H1 (cell line): ENCODE measurements at regions not wholly inside any gene's neighbourhood (a gene's known extent, or its start where the extent isn't known, plus 50 kb on each side); places are given as distances from the start of the nearest gene placed in this dataset.

Experiments used
- CTCF ChIA-PET: fragments of 300-600 bp; sonication (Branson Sonifier 250); formaldehyde crosslinking; loops from one replicate; lab custom pipeline; 2021; ENCODE audit not compliant: partially characterized antibody; lab: Charles Lee
- POLR2A ChIA-PET: fragments of 300-600 bp; sonication (Branson Sonifier 250); formaldehyde crosslinking; loops from one replicate; lab custom pipeline; 2021; ENCODE audit warnings: inconsistent platforms; ENCODE audit not compliant: partially characterized antibody; lab: Charles Lee
- DNase-seq, 2 experiments: peaks; one replicate each; pipeline versions ENCODE4 v3.0.0 to v3.0.0-alpha.2; 2010 to 2022; ENCODE audit warnings: low spot score in 2 of 2, low read depth in 1 of 2, mixed read lengths in 1 of 2
- FAIRE-seq: peaks from 2 replicates; lab custom pipeline; 2011; peaks lifted over from hg19 to GRCh38; lab: Jason Lieb, UNC
- H2AFZ ChIP-seq: 2 replicates; pipeline ENCODE4 v1.8.1; 2012; ENCODE audit warnings: low read length, inconsistent platforms
- H2AK5ac ChIP-seq: 2 replicates; pipeline ENCODE4 v1.6.1; 2013; ENCODE audit warnings: low read depth, low read length
- H2BK120ac ChIP-seq: replicated peaks from 2 replicates; pipeline ENCODE3; 2013; ENCODE audit warnings: low read depth, low read length, inconsistent platforms
- H2BK12ac ChIP-seq: 2 replicates; pipeline ENCODE4 v1.6.1; 2013; ENCODE audit warnings: low read depth, low read length
- H2BK15ac ChIP-seq: 2 replicates; pipeline ENCODE4 v1.6.1; 2013; ENCODE audit warnings: low read length
- H2BK20ac ChIP-seq: 2 replicates; pipeline ENCODE4 v1.6.1; 2013; ENCODE audit warnings: low read length
- H2BK5ac ChIP-seq: 2 replicates; pipeline ENCODE4 v1.6.1; 2013; ENCODE audit warnings: low read depth, low read length
- H3K14ac ChIP-seq: 2 replicates; pipeline ENCODE4 v1.6.1; 2013; ENCODE audit warnings: inconsistent platforms; ENCODE audit not compliant: insufficient read length
- H3K18ac ChIP-seq: 2 replicates; pipeline ENCODE4 v1.6.1; 2013; ENCODE audit warnings: low read length; ENCODE audit errors: extremely low read depth
- H3K23ac ChIP-seq: 2 replicates; pipeline ENCODE4 v1.6.1; 2013; ENCODE audit warnings: inconsistent platforms; ENCODE audit not compliant: insufficient read length
- H3K23me2 ChIP-seq: 2 replicates; pipeline ENCODE4 v1.6.1; 2013; ENCODE audit warnings: low read depth, low read length
- H3K27ac ChIP-seq: 2 replicates; pipeline ENCODE4 v1.6.1; 2011; ENCODE audit warnings: low read depth, low read length, inconsistent platforms
- H3K27me3 ChIP-seq, 4 experiments: replicated peaks in 1 of 4; 1 replicate in 1 of 4; 2 replicates in 3 of 4; pipeline versions ENCODE4 v1.6.1 to v1.8.1; 2011 to 2013; ENCODE audit warnings: low read length in 3 of 4, mild to moderate bottlenecking in 3 of 4, inconsistent platforms in 2 of 4, mixed read lengths in 2 of 4, moderate library complexity in 1 of 4; ENCODE audit not compliant: control insufficient read depth in 3 of 4, insufficient read depth in 3 of 4; ENCODE audit errors: extremely low read depth in 1 of 4
- H3K36me3 ChIP-seq, 4 experiments: 2 replicates each; pipeline versions ENCODE4 v1.6.1 to v1.8.1; 2011 to 2013; ENCODE audit warnings: mild to moderate bottlenecking in 4 of 4, low read length in 3 of 4, moderate library complexity in 2 of 4, control low read depth in 1 of 4, inconsistent platforms in 1 of 4; ENCODE audit not compliant: insufficient read depth in 4 of 4, control insufficient read depth in 2 of 4
- H3K4ac ChIP-seq: replicated peaks from 2 replicates; pipeline ENCODE3; 2013; ENCODE audit warnings: low read length, low read depth, mixed read lengths, inconsistent platforms; ENCODE audit not compliant: insufficient read length
- H3K4me1 ChIP-seq, 4 experiments: replicated peaks in 1 of 4; 1 replicate in 1 of 4; 2 replicates in 3 of 4; pipeline versions ENCODE4 v1.6.1 to v1.8.1; 2011 to 2013; ENCODE audit warnings: low read length in 3 of 4, inconsistent platforms in 2 of 4, mixed read lengths in 1 of 4; ENCODE audit not compliant: insufficient read depth in 4 of 4, control insufficient read depth in 3 of 4
- H3K4me2 ChIP-seq, 2 experiments: 2 replicates each; pipeline versions ENCODE4 v1.6.1 to v1.8.1; 2011 to 2013; ENCODE audit warnings: low read depth in 2 of 2, low read length in 2 of 2, control low read depth in 1 of 2, inconsistent platforms in 1 of 2, mild to moderate bottlenecking in 1 of 2; ENCODE audit not compliant: insufficient read depth in 1 of 2
- H3K4me3 ChIP-seq, 4 experiments: fragments of 200-600, 300-600 bp in 1 of 4; sonication (generic), shearing (Covaris generic), sonication (Bioruptor Twin) in 1 of 4; 2 replicates each; pipeline versions ENCODE4 v1.5.1 to v1.8.1; 2011 to 2016; ENCODE audit warnings: low read length in 4 of 4, low read depth in 3 of 4, control low read depth in 2 of 4, inconsistent platforms in 2 of 4, mild to moderate bottlenecking in 2 of 4, mixed read lengths in 1 of 4, moderate library complexity in 1 of 4; ENCODE audit not compliant: insufficient read depth in 2 of 4; ENCODE audit errors: extremely low read depth in 1 of 4
- H3K56ac ChIP-seq: replicated peaks from 2 replicates; pipeline ENCODE3; 2013; ENCODE audit warnings: low read depth, mild to moderate bottlenecking, mixed read lengths, low read length, inconsistent platforms; ENCODE audit not compliant: insufficient read length
- H3K79me1 ChIP-seq: 2 replicates; pipeline ENCODE4 v1.6.1; 2013; ENCODE audit warnings: low read depth, low read length, control low read depth
- H3K79me2 ChIP-seq, 2 experiments: 2 replicates each; pipeline versions ENCODE4 v1.6.1 to v1.8.1; 2012 to 2013; ENCODE audit warnings: low read length in 2 of 2, mild to moderate bottlenecking in 2 of 2, inconsistent platforms in 1 of 2; ENCODE audit not compliant: insufficient read depth in 2 of 2, control insufficient read depth in 1 of 2
- H3K9ac ChIP-seq, 4 experiments: replicated peaks in 1 of 4; 1 replicate in 1 of 4; 2 replicates in 3 of 4; pipeline versions ENCODE4 v1.6.1 to v1.8.1; 2011 to 2013; ENCODE audit warnings: low read depth in 3 of 4, low read length in 3 of 4, control low read depth in 2 of 4, mild to moderate bottlenecking in 2 of 4, moderate library complexity in 2 of 4, inconsistent platforms in 1 of 4; ENCODE audit errors: extremely low read depth in 1 of 4
- H3K9me3 ChIP-seq, 2 experiments: 2 replicates each; pipeline versions ENCODE4 v1.6.1 to v1.8.1; 2012 to 2013; ENCODE audit warnings: mild to moderate bottlenecking in 2 of 2, moderate library complexity in 2 of 2, control low read depth in 1 of 2, inconsistent platforms in 1 of 2, low read depth in 1 of 2, low read length in 1 of 2, mixed read lengths in 1 of 2; ENCODE audit not compliant: insufficient read depth in 2 of 2
- H4K20me1 ChIP-seq, 2 experiments: replicated peaks in 1 of 2; 2 replicates each; pipeline versions ENCODE3 to v1.8.1; 2011 to 2013; ENCODE audit warnings: inconsistent platforms in 2 of 2, low read length in 2 of 2, mild to moderate bottlenecking in 1 of 2; ENCODE audit not compliant: insufficient read depth in 2 of 2, control insufficient read depth in 1 of 2
- H4K5ac ChIP-seq: 2 replicates; pipeline ENCODE4 v1.6.1; 2013; ENCODE audit warnings: low read length, low read depth, mixed read lengths, inconsistent platforms; ENCODE audit not compliant: insufficient read length
- H4K8ac ChIP-seq: 2 replicates; pipeline ENCODE4 v1.8.0; 2013; ENCODE audit warnings: mild to moderate bottlenecking, moderate library complexity, low read length, inconsistent platforms; ENCODE audit not compliant: insufficient read depth; ENCODE audit errors: extremely low read depth
- H4K91ac ChIP-seq: replicated peaks from 2 replicates; pipeline ENCODE3; 2013; ENCODE audit warnings: low read length, mixed read lengths, inconsistent platforms; ENCODE audit not compliant: insufficient read length
- E2F6 ChIP-seq: IDR thresholded peaks from 2 replicates; pipeline ENCODE4 v1.6.1; 2012; ENCODE audit warnings: inconsistent platforms
- EGR1 ChIP-seq: IDR thresholded peaks from 2 replicates; pipeline ENCODE4 v1.6.1; 2011; ENCODE audit warnings: low read depth, low read length, borderline replicate concordance
- HDAC6 ChIP-seq: IDR thresholded peaks from one replicate; pipeline ENCODE4 v1.7.1; 2012; ENCODE audit warnings: low read depth, mild to moderate bottlenecking, inconsistent platforms, low read length, moderate library complexity
- RAD21 ChIP-seq, 2 experiments: IDR thresholded peaks in 1 of 2; conservative IDR thresholded peaks in 1 of 2; 2 replicates each; pipeline ENCODE4 v1.6.1; 2011; ENCODE audit warnings: low read depth in 2 of 2, low read length in 2 of 2, improper control_type of control experiment in 1 of 2, inconsistent platforms in 1 of 2, mild to moderate bottlenecking in 1 of 2, moderate library complexity in 1 of 2
- TAF7 ChIP-seq: optimal IDR thresholded peaks from 2 replicates; pipeline ENCODE3; 2011; ENCODE audit warnings: low read depth, mild to moderate bottlenecking, inconsistent platforms, low read length, moderate library complexity, borderline replicate concordance
- WGBS, 2 experiments: shearing (Covaris generic) in 1 of 2; methylation state at CpG; one replicate each; pipeline versions ENCODE4 v1.1.6 to v1.1.7; 2013 to 2015; ENCODE audit warnings: low lambda C conversion rate in 2 of 2, mixed read lengths in 2 of 2, inconsistent platforms in 1 of 2, low coverage in 1 of 2, missing lambda C conversion rate in 1 of 2; ENCODE audit not compliant: insufficient replicate concordance in 2 of 2, insufficient coverage in 1 of 2, insufficient read length in 1 of 2; ENCODE audit errors: extremely low coverage in 1 of 2, missing lambda C conversion rate in 1 of 2; 5-methylcytosine and 5-hydroxymethylcytosine counted together

GRCh38 chr7:131995324-131995723 is 438.9 kb upstream of the PODXL start:
- H3K9ac ChIP-seq = no peak overlapping the region
- H4K8ac ChIP-seq = no peak overlapping the region
- H2BK12ac ChIP-seq = no peak overlapping the region
- H3K23ac ChIP-seq = no peak overlapping the region
- H2BK120ac ChIP-seq = no peak overlapping the region
- no peaks in the 10 kb centered on the region for H3K23me2 ChIP-seq
- no peak overlapping the region for H2AFZ ChIP-seq
- no peak overlapping the region for H3K14ac ChIP-seq
- FAIRE-seq = no peak
- no peaks in the 10 kb centered on the region for H3K79me2 ChIP-seq
- H4K91ac ChIP-seq = no peak overlapping the region
- H2AK5ac ChIP-seq = no peak overlapping the region
- H3K4me3 ChIP-seq = no peak overlapping the region
- TF ChIP-seq EGR1 (no peak), RAD21 (IDR thresholded peaks at IDR 0.05 in 1 of 2, conservative IDR thresholded peaks at IDR 0.05 in 1 of 2; ENCODE audit: low read depth in 2 of 2, low read length in 2 of 2) (peak; percentile 4 to 23; a peak in 2 of 4 replicates), E2F6 (no peak), TAF7 (no peak), HDAC6 (no peak)
- H3K27me3 ChIP-seq = no peaks in the 10 kb centered on the region
- H3K4me1 ChIP-seq = no peaks in the 10 kb centered on the region
- no peak for DNase-seq
- H3K36me3 ChIP-seq = no peaks in the 10 kb centered on the region
- WGBS, 2 experiments = 90% methylated on average over 2 of the region's 2 CpGs; no CpG with 5 or more reads in 1 of the 2 experiments
- CTCF ChIA-PET = interaction anchor here (0.6 to 1.4 kb wide), 4 partner anchors 12 to 141 kb away, joined by 3 to 4 read pairs (median 4); no protein-coding TSS in a partner anchor
- H4K5ac ChIP-seq = no peak overlapping the region
- no peak overlapping the region for H3K18ac ChIP-seq
- no peak overlapping the region for H2BK15ac ChIP-seq
- H3K27ac ChIP-seq = no peak overlapping the region
- no peaks in the 10 kb centered on the region for H4K20me1 ChIP-seq
- POLR2A ChIA-PET = no interaction called here
- no peak overlapping the region for H3K56ac ChIP-seq
- no peak overlapping the region for H3K4me2 ChIP-seq
- no peak overlapping the region for H3K4ac ChIP-seq
- H2BK20ac ChIP-seq = no peak overlapping the region
- H3K9me3 ChIP-seq = no peaks in the 10 kb centered on the region
- H3K79me1 ChIP-seq = no peaks in the 10 kb centered on the region
- H2BK5ac ChIP-seq = no peak overlapping the region
